Hepatocyte (in vitro differentiated cells): ENCODE measurements at regions not wholly inside any gene's neighbourhood (a gene's known extent, or its start where the extent isn't known, plus 50 kb on each side); places are given as distances from the start of the nearest gene placed in this dataset.
A peak's percentile ranks its signal among the peaks of the same experiment; 100 is the strongest.

Experiments
- DNase-seq: peaks from one replicate; pipeline ENCODE4 v3.0.0-alpha.2; 2016; ENCODE audit warnings: low spot score
- H2AFZ ChIP-seq: fragments of 200-600 bp; sonication (generic); 2 replicates; pipeline ENCODE4 v1.6.0; 2016; ENCODE audit warnings: antibody characterized with exemption, mild to moderate bottlenecking
- H3K27ac ChIP-seq: fragments of 200-600 bp; sonication (generic); 2 replicates; pipeline ENCODE4 v1.5.1; 2016; ENCODE audit warnings: mild to moderate bottlenecking
- H3K27me3 ChIP-seq: fragments of 200-600 bp; sonication (generic); 2 replicates; pipeline ENCODE4 v1.6.1; 2016
- H3K36me3 ChIP-seq: fragments of 200-600 bp; sonication (generic); replicated peaks from 2 replicates; pipeline ENCODE4 v1.5.1; 2016; ENCODE audit warnings: low read depth; ENCODE audit not compliant: insufficient read depth
- H3K4me1 ChIP-seq: fragments of 200-600 bp; sonication (generic); 2 replicates; pipeline ENCODE4 v1.5.1; 2016; ENCODE audit warnings: mild to moderate bottlenecking, moderate library complexity; ENCODE audit not compliant: insufficient read depth
- H3K4me2 ChIP-seq: fragments of 200-600 bp; sonication (generic); 2 replicates; pipeline ENCODE4 v1.6.0; 2016
- H3K4me3 ChIP-seq: fragments of 200-600 bp; sonication (generic); 2 replicates; pipeline ENCODE4 v1.5.1; 2016; ENCODE audit warnings: mild to moderate bottlenecking
- H3K79me2 ChIP-seq: fragments of 200-600 bp; sonication (generic); 2 replicates; pipeline ENCODE4 v1.6.0; 2017; ENCODE audit warnings: mild to moderate bottlenecking
- H3K9me2 ChIP-seq: fragments of 200-600 bp; sonication (generic); replicated peaks from 2 replicates; pipeline ENCODE4 v1.6.0; 2017; ENCODE audit warnings: mild to moderate bottlenecking; ENCODE audit not compliant: insufficient read depth
- H3K9me3 ChIP-seq: fragments of 200-600 bp; sonication (generic); 2 replicates; pipeline ENCODE4 v1.5.1; 2016; ENCODE audit warnings: low read depth, mild to moderate bottlenecking
- H4K20me1 ChIP-seq: fragments of 200-600 bp; sonication (generic); 2 replicates; pipeline ENCODE4 v1.6.0; 2016; ENCODE audit warnings: mild to moderate bottlenecking; ENCODE audit not compliant: insufficient read depth, poor library complexity, severe bottlenecking
- CTCF ChIP-seq: fragments of 200-600 bp; sonication (generic); IDR thresholded peaks from 2 replicates; pipeline ENCODE4 v1.5.1; 2016; ENCODE audit warnings: antibody characterized with exemption, mild to moderate bottlenecking; ENCODE audit not compliant: poor library complexity
- EZH2 ChIP-seq: fragments of 200-600 bp; sonication (generic); IDR thresholded peaks from 2 replicates; pipeline ENCODE4 v1.6.1; 2016; ENCODE audit warnings: antibody characterized with exemption, mild to moderate bottlenecking, borderline replicate concordance
- EZH2phosphoT487 ChIP-seq: fragments of 200-600 bp; sonication (generic); IDR thresholded peaks from one replicate; pipeline ENCODE4 v1.6.1; 2018; ENCODE audit warnings: antibody characterized with exemption, mild to moderate bottlenecking, low read depth, moderate library complexity; ENCODE audit not compliant: unreplicated experiment, severe bottlenecking
- WGBS: methylation state at CpG from one replicate; pipeline ENCODE4 v1.1.6; 2016; ENCODE audit warnings: low lambda C conversion rate; ENCODE audit errors: missing lambda C conversion rate; 5-methylcytosine and 5-hydroxymethylcytosine counted together

DNA sequence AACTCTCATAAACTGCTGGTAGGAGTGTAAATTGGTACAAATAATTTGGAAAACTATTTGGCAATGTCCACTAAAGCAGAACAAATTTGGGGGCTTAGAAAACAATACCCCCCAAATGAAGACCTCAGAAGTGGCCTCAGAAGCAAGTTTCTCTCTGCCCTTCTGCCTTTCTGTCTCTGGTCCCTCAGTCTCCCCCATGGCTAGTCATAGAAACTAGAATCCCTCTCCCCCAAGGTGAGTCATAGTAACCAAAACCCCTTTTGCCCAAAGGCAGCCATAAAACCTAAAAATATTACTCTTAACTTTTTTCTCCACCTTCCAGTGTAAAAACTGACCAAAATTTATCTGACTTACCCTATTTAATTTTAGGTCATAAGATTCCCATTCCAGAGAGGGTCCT lies 350.7 kb upstream of the LRRC3B start:
- Histone ChIP-seq H4K20me1 (no peaks in the 10 kb centered on the region), H3K27me3 (no peaks in the 10 kb centered on the region), H3K4me2 (no peak overlapping the region), H3K4me1 (peaks cover 13% of the 10 kb centered on the region), H3K9me3 (no peaks in the 10 kb centered on the region), H2AFZ (no peak overlapping the region), H3K79me2 (no peaks in the 10 kb centered on the region), H3K9me2 (no peaks in the 10 kb centered on the region), H3K36me3 (no peaks in the 10 kb centered on the region), H3K4me3 (no peak overlapping the region), H3K27ac (no peak overlapping the region)
- no peak for DNase-seq
- TF ChIP-seq EZH2phosphoT487, result no peak

- Histone ChIP-seq H3K9me3 (no peaks in the 10 kb centered on the region), H3K79me2 (no peaks in the 10 kb centered on the region), H3K27me3 (no peaks in the 10 kb centered on the region), H3K4me1 (peaks cover 13% of the 10 kb centered on the region), H3K4me2 (no peak overlapping the region), H4K20me1 (no peaks in the 10 kb centered on the region), H3K4me3 (no peak overlapping the region), H3K27ac (no peak overlapping the region), H3K36me3 (no peaks in the 10 kb centered on the region), H2AFZ (no peak overlapping the region), H3K9me2 (no peaks in the 10 kb centered on the region)
- peak; percentile 22 for DNase-seq
- no peak for TF ChIP-seq EZH2
- TF ChIP-seq EZH2phosphoT487, result peak; percentile 63
These were observed 349.4 kb upstream of the LRRC3B start for GRCh38 chr3:26273196-26273595.

GRCh38 chr3:26279091-26279490 lies 343.5 kb upstream of the LRRC3B start:
- no peaks in the 10 kb centered on the region for H4K20me1 ChIP-seq
- H3K9me2 ChIP-seq, result no peaks in the 10 kb centered on the region
- no peak overlapping the region for H3K27ac ChIP-seq
- H2AFZ ChIP-seq, result no peak overlapping the region
- 79% methylated on average over 1 of the region's 1 CpG for WGBS
- DNase-seq, result no peak
- no peak for TF ChIP-seq EZH2
- no peak for TF ChIP-seq CTCF
- no peak overlapping the region for H3K4me2 ChIP-seq
- no peaks in the 10 kb centered on the region for H3K79me2 ChIP-seq
- H3K27me3 ChIP-seq, result no peaks in the 10 kb centered on the region
- no peaks in the 10 kb centered on the region for H3K36me3 ChIP-seq
- no peak overlapping the region for H3K4me3 ChIP-seq
- peaks cover 7% of the 10 kb centered on the region for H3K4me1 ChIP-seq
- peaks cover 4% of the 10 kb centered on the region for H3K9me3 ChIP-seq

DNA sequence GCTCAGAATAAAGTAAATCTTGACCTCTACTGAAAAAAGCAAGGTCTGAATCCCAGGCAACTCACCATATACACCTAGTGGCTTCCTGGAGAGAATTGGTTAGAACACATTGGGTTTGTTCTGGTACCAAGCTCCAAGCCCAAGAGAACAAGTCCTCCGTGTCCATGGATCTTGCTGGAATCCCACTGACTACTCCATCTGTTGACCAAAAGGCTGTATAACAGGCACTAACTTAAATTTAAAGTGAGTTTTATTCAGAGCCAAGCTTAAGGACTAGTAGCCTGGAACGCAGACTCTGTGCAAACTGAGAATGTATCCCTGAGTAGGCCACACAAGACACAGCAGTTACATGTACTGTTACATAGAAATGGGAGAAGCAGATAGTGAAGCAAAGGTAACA lies 342.1 kb upstream of the LRRC3B start:
- Histone ChIP-seq H3K79me2 (no peaks in the 10 kb centered on the region), H4K20me1 (no peaks in the 10 kb centered on the region), H3K27ac (no peak overlapping the region), H3K36me3 (no peaks in the 10 kb centered on the region), H3K4me3 (no peak overlapping the region), H3K9me3 (peaks cover 11% of the 10 kb centered on the region), H3K4me1 (no peaks in the 10 kb centered on the region), H3K4me2 (no peak overlapping the region), H3K27me3 (no peaks in the 10 kb centered on the region), H2AFZ (no peak overlapping the region), H3K9me2 (no peaks in the 10 kb centered on the region)
- 66% methylated on average over 2 of the region's 2 CpGs for WGBS
- no peak for DNase-seq
- TF ChIP-seq EZH2 (no peak), CTCF (peak; percentile 22)
